COR-L47 (cell line): ENCODE measurements at regions not wholly inside any gene's neighbourhood (a gene's known extent, or its start where the extent isn't known, plus 50 kb on each side); places are given as distances from the start of the nearest gene placed in this dataset.

Source experiments
- DNase-seq: peaks from one replicate; lab custom pipeline; 2025; lab: John Stamatoyannopoulos, UW

DNA sequence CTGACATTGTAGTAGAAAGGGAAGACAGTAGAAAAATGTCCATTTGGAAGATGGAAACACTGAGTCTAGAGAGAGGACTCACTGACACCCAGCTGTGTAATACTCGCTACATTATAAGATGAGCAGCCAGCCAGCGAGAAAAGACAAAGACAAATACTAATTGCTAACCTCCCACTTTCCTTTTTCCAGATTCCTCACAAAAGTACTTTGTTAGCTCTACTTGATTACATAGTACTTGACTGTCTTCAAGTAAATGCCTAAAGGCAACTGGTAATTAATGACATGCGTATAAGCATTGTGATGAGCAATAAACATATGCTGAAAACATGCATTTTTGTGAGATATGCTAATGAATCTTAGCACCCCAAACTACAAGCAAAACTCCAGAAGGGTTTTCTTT is 363.1 kb downstream of the GPAM start:
- no peak for DNase-seq

- no peak for DNase-seq
Measured at GRCh38 chr10:111821871-111822270, 361.7 kb downstream of the GPAM start.

DNA sequence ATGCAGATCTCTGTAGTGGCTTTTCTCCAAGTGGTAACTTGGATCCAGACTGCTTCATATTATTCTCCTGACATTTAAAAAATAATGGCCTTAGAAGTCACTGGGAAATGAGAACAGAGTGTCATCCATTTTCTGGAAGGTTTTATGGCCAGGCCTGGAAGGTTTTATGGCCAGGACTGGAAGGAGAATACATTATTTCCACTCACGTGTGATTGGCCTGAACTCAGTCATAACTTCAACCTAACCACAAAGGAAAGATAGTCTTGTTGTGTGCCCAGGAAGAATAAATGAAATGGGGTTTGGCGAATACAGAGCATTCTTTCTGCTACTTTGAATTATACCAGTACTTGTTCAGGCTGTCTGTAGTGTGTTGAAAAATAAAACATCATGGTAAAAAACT is 360.9 kb downstream of the GPAM start:
- DNase-seq, result no peak

DNA sequence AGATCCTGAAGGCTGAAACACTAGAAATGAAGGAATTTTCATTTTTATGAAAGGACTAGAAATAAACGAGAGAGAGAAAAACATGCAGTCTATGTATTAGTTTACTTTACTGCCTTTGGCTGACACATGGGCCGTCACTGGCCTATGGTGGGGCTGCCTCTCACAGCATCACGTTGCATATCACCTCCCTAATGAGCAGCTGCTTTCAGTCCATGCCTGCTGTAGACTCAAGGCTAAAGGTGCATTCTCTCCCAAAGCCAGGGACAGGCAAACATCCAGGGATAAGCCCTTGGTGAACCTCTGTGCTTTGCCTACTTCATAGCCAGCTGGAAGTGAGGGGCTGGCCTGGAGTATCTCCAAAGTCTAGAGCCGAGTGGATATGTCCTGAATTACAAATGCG is 359.4 kb downstream of the GPAM start:
- no peak for DNase-seq

- no peak for DNase-seq
Measured at GRCh38 chr10:111830359-111830758, 353.2 kb downstream of the GPAM start.

DNA sequence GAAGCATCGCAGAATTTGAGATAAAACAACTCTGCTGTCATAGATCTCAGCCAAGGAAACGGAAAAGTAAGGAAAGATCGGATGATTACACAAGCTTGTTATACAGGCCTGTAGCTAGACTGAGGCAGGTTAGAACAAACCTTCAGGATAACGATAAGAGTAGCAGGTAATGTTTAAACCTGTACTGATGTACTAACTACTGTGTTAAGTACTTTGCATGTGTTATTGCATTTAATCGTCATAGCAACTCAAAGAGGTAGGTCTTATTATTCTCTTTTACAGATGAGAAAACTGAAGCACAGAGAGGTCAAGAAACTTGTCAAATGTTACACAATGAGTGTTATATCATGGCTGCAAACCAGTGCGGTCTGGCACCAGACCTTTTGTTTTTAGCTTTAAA is 352.5 kb downstream of the GPAM start:
- no peak for DNase-seq

DNA sequence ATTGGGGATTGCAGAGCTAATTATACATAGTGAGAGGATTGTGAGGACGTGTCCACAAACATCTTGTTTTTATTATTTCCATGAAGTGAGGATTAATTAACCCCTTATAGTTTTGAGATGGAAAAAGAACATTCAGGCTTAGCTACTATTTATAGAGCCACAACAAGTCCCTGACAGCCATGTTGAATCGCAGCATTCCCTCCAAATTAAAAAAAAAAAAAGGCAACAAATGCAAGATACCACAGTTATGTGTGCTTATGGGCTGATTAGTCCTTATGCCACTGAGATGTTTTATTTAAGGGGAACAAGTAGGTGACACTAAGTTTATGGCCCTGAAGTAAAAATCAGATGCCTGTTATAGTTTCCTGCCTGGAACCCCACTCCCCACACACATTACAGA is 350.3 kb downstream of the GPAM start:
- DNase-seq, result no peak

DNA sequence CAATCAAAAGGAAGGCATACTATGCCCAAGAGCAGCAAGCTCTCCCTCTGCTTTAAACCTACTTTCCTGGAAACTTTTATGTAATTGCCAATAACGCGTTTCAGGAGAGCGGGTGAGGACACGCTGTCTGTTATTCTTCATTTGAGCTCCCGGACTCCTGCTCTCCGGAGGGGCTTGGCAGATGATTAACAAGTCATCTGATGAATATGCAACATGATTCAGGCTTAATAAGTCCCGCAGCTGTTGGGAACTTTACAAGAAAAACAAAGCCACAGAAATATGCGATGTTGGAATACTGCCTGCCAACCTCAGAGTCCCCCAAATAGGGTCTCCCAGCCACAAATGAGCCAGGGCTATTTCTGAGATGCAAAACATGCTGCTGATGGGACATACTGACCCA is 348.0 kb downstream of the GPAM start:
- no peak for DNase-seq

DNA sequence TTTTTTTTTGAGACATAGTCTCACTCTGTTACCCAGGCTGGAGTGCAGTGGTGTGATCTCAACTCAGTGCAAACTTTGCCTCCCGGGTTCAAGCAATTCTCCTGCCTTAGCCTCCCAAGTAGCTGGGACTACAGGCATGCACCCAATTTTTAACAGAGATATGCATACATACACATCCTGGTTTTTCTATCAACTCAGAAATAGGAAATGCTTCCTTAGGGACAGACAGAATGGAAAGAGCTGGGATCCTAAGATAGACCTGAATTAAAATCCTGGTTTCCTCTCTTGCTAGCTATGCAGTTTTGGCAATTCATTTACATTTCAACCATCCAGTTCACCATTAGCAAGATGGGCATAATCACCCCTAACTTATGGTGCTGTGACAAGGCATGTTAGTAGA is 347.5 kb downstream of the GPAM start:
- DNase-seq, result no peak

GRCh38 chr10:111836571-111836970 is 347.0 kb downstream of the GPAM start:
- no peak for DNase-seq

DNA sequence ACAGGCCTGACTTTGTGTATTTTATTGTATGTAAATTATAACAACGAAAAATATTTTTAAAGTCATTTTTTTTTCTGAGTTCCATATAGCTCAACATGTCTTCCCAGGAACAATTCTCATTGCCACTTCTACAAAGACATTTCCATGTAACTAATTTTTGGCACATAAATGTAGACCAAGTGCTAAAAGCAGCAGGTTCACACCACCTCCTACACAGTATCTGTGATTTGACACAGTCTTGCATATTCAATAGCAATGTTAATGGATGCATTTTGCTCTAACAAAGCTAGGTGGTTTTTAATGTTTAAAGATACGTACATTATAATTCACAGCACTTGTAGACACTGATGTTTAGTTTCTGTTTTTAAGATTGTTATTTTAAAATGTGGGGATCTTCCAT is 346.5 kb downstream of the GPAM start:
- no peak for DNase-seq

DNA sequence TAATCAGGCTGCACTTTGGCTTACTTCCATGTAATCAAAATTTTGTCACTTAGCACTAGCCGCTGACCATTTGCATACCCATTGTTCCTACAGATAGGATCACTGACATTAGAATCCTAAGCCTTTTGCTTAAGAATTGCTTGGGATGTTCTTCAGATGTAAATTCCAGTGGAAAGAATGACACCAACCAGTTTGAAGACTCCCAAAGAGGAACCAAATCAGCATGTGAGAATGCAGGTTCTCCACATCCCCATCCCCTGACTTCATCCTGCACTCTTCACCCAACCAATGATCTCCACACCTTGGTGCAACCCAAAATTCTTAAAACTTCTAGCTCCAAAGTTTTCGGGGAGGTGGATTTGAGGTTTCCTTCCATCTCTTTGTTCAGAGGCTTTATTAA is 345.6 kb downstream of the GPAM start:
- no peak for DNase-seq

DNA sequence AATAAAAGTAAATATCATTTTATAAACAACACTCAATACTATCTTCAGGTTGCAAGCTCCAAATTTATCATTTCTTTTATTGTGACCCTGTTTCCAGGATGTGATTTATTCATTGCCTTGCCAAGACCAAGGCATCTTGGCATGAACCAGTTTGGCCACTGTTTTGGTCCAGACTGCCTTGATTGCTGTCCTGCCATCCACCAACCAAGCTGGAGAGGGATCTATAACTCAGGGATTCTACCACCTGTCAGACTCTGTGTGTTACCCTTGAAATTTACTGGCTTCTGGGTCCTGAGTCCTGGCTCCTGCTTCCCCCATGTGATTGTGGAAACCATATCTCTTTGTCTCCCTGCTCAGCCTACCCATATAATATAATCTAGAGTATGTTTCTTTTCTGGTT is 343.0 kb downstream of the GPAM start:
- no peak for DNase-seq

DNA sequence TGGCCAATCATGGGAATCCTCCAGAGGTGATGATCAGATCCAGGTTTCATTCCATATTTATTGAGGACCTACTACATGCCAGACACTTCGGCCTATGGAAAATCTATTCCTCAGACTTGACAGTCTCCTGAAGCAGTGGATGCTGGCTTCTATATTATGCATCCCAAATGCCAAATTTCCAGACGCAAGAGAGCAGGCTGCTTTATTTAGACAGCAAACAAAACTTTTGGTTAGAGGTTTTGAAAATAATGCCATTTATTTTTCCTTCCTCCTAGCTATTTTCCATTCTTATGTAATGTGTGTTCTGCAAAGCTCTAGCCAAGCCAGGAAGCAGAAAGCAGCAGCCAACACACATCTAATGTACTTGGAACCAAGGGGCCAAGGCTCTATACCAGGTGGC is 330.8 kb downstream of the GPAM start:
- no peak for DNase-seq

DNA sequence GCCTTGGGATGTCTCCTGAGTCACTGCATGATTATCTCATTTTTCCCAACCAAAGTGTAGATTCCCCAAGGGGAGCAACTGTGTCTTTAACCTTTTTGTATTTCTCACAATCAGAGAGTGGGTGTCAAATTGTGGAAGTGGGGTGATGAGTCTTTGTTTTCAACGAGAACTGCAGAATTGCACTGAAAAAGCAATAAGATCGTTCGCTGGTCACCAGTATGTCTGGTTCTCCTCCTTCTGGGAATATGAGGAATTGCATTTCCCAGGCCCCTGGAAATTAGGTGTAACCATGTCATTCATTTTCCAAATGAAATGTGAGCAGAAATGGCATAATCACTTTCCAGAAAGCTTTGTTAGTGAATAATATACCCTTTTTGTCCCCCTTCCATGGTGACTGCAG is 326.9 kb downstream of the GPAM start:
- DNase-seq, result no peak

DNA sequence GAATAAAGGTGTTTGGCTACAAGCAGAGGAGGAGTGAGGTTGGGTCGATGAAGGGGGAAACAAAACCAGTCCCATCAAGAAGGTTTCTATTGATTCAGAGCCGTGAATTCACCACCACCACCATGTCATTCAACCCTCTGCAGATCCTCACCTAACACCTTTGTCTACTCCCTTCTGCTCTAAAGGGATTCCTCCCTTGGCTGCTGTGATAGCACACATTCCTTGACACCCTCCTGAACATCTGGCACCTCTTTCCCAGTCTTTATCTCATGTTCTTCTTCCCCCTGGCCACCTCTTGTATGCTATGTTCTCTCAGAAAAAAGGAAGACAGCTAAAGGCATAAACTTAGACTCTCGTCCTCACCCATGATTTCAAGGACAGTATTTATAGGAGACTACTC is 318.0 kb downstream of the GPAM start:
- DNase-seq, result no peak

DNA sequence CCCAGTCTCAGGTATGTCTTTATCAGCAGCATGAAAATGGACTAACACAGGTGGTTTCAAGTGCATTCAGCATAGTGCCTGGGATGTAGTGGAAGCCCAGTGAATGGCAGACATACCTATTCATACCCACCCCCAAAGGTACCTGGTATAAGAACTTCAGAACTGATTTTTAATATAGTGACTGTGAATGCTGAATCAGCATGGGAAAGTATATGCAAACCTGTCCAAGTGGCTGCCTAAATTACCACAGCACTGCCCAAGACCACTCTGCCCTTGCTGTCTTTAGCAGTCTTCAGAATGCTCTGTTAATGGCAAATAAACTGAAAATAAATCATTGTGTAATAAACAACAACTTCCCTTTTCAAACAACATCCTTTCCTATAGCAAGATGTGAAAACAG is 312.1 kb downstream of the GPAM start:
- no peak for DNase-seq

DNA sequence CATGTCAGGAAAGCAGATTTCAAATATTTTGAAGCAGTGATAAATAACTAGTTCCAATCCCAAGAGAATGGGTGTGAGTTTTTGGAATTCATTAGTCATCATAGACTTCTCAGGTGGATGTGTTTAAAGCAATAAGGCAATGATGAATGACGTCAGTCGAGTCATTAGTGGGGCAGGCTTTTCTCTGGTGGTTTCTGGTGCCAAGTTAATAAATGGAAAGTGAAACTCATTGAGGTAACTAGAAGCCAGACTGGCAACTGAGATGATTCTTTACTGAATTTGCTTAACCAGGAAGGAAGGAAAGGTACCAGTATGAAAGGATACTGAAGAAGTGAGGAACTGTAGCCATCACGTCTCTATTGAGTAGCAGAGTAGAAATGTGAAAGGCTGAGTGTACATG is 311.0 kb downstream of the GPAM start:
- no peak for DNase-seq

DNA sequence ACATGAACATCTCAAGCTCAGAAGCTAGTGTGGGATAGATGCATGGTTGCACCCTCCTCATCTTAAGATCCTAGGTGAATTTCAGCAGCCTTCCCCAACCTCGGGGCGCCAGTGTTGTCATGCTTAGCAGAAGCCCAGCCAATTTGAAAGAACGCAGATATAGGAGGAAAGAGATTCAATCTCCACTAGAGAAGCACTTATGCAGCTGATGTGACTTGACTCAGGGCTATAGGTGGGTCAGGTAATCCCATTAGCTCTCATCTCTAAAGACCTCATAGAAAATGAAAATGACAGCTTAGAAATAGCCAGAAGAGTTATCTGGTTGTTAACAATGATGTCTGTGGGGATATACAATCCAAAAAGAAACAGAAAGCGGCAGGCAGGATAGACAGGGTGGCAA is 310.5 kb downstream of the GPAM start:
- DNase-seq, result no peak

GRCh38 chr10:111873621-111874135 is 309.9 kb downstream of the GPAM start:
- DNase-seq, result no peak

DNA sequence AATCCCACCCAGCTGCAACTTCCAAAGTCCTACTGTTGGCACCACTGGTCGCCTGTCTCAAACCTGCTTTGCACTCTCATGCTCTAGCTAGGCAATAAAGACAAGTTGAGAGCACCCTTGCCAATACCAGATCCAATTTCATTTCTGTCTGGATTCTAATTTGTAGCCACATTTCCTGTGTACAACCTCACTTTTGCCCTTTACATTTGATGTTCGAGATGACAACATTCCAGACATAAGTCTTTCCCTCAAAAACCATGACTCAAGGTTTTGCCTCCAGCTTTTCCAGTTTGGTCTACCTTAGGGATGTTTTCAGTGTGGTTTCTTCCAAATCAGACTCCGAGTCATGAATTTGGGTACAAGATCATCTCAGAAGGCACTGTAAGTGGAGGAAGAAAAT is 309.0 kb downstream of the GPAM start:
- no peak for DNase-seq

GRCh38 chr10:111875725-111876124 is 307.8 kb downstream of the GPAM start:
- DNase-seq, result no peak

DNA sequence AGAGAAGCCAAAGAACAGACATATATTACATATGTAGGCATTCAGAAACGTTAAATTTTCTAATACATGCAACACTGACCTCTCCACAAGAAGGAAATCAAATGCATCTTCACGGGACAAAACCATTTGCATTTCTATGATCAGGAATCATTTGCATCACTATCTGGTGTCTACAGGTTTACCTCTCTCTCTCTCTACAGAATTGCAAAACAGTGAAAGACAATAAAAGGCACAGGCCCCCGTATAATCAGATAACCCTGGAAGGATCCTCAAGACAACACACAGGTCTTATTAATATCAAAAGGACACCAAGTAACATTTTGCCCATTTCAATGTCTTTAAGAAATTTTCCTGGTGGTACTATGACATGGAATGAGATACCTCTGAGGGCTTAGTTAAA is 306.3 kb downstream of the GPAM start:
- DNase-seq, result no peak

GRCh38 chr10:111879969-111880368 is 303.6 kb downstream of the GPAM start:
- DNase-seq, result no peak

- DNase-seq, result no peak
Measured at GRCh38 chr10:111885046-111885445, 298.5 kb downstream of the GPAM start.
